SK-N-SH (cell line): ENCODE measurements at regions not wholly inside any gene's neighbourhood (a gene's known extent, or its start where the extent isn't known, plus 50 kb on each side); places are given as distances from the start of the nearest gene placed in this dataset.

Experiments used
- CTCF ChIA-PET: fragments of 300-600, 350-600 bp; formaldehyde crosslinking; extraction: SDS; loops from one replicate; lab custom pipeline; 2021; lab: Yijun Ruan, JAX
- POLR2A ChIA-PET: fragments of 350-600 bp; sonication (Branson Sonifier 250); formaldehyde crosslinking; extraction: SDS; loops from one replicate; lab custom pipeline; 2020; ENCODE audit warnings: antibody characterized with exemption, inconsistent platforms; lab: Yijun Ruan, JAX
- DNase-seq: peaks from one replicate; pipeline ENCODE4 v3.0.0; 2012
- H2AFZ ChIP-seq: fragments of 200-600 bp; sonication (generic); 2 replicates; pipeline ENCODE4 v1.8.1; 2016; ENCODE audit warnings: antibody characterized with exemption, mild to moderate bottlenecking, low read depth
- H3F3A ChIP-seq: fragments of 200-600 bp; sonication (generic); replicated peaks from 2 replicates; pipeline ENCODE3; 2016; ENCODE audit warnings: antibody characterized with exemption, mild to moderate bottlenecking; ENCODE audit not compliant: insufficient read depth
- H3K27ac ChIP-seq, 2 experiments: fragments of 200-500 bp in 1 of 2; fragments of 200-600 bp in 1 of 2; sonication (Bioruptor generic) in 1 of 2; sonication (generic), shearing (Covaris generic) in 1 of 2; 2 replicates each; pipeline versions ENCODE4 v1.5.1 to v1.6.1; 2014 to 2016; ENCODE audit warnings: low read depth in 2 of 2, inconsistent platforms in 1 of 2, low read length in 1 of 2, mild to moderate bottlenecking in 1 of 2, mixed read lengths in 1 of 2
- H3K27me3 ChIP-seq: fragments of 200-600 bp; sonication (generic), shearing (Covaris generic); 2 replicates; pipeline ENCODE4 v1.6.1; 2016; ENCODE audit warnings: mixed run types; ENCODE audit not compliant: insufficient read depth
- H3K36me3 ChIP-seq, 2 experiments: fragments of 200-500 bp in 1 of 2; fragments of 200-600 bp in 1 of 2; sonication (Bioruptor generic) in 1 of 2; sonication (generic) in 1 of 2; replicated peaks in 1 of 2; 2 replicates each; pipeline versions ENCODE3 to v1.5.1; 2014 to 2016; ENCODE audit warnings: low read length in 1 of 2, mild to moderate bottlenecking in 1 of 2; ENCODE audit not compliant: insufficient read depth in 2 of 2, control insufficient read depth in 1 of 2
- H3K4me1 ChIP-seq, 2 experiments: fragments of 200-500 bp in 1 of 2; fragments of 200-600 bp in 1 of 2; sonication (Bioruptor generic) in 1 of 2; sonication (generic), shearing (Covaris generic) in 1 of 2; 2 replicates each; pipeline versions ENCODE4 v1.5.1 to v1.6.1; 2014 to 2016; ENCODE audit warnings: low read depth in 1 of 2, low read length in 1 of 2, mixed run types in 1 of 2; ENCODE audit not compliant: insufficient read depth in 2 of 2, control insufficient read depth in 1 of 2
- H3K4me2 ChIP-seq: fragments of 200-600 bp; sonication (generic), shearing (Covaris generic); 2 replicates; pipeline ENCODE4 v1.6.1; 2017; ENCODE audit warnings: mixed run types
- H3K4me3 ChIP-seq, 2 experiments: fragments of 200-500 bp in 1 of 2; fragments of 200-600 bp in 1 of 2; sonication (Bioruptor generic) in 1 of 2; sonication (generic), shearing (Covaris generic) in 1 of 2; 2 replicates each; pipeline versions ENCODE4 v1.5.1 to v1.8.1; 2014 to 2016; ENCODE audit warnings: low read depth in 2 of 2, inconsistent platforms in 1 of 2, low read length in 1 of 2, mild to moderate bottlenecking in 1 of 2, mixed read lengths in 1 of 2, moderate library complexity in 1 of 2
- H3K79me2 ChIP-seq: fragments of 200-600 bp; sonication (generic); 2 replicates; pipeline ENCODE4 v1.8.1; 2017; ENCODE audit warnings: mild to moderate bottlenecking; ENCODE audit not compliant: insufficient read depth
- H3K9ac ChIP-seq: fragments of 200-600 bp; sonication (generic); 2 replicates; pipeline ENCODE4 v1.6.1; 2017; ENCODE audit warnings: mixed run types
- H3K9me2 ChIP-seq: fragments of 200-600 bp; sonication (generic); 2 replicates; pipeline ENCODE4 v1.6.1; 2017; ENCODE audit warnings: mixed run types
- H3K9me3 ChIP-seq: fragments of 200-600 bp; sonication (generic); 2 replicates; pipeline ENCODE4 v1.6.1; 2017; ENCODE audit warnings: mixed run types, mild to moderate bottlenecking, moderate library complexity
- H4K20me1 ChIP-seq: fragments of 200-600 bp; sonication (generic); 2 replicates; pipeline ENCODE4 v1.6.1; 2017; ENCODE audit warnings: mild to moderate bottlenecking, mixed run types; ENCODE audit not compliant: insufficient read depth
- CHD2 ChIP-seq: fragments of 150-350 bp; IDR thresholded peaks from 2 replicates; pipeline ENCODE4 v1.6.1; 2018; ENCODE audit warnings: low read length; ENCODE audit not compliant: partially characterized antibody
- EP300 ChIP-seq, 2 experiments: IDR thresholded peaks; 2 replicates each; pipeline versions ENCODE4 v1.4.0 to v1.6.1; 2012; ENCODE audit warnings: borderline replicate concordance in 1 of 2, low read depth in 1 of 2, low read length in 1 of 2
- EZH2phosphoT487 ChIP-seq: fragments of 200-600 bp; sonication (generic); IDR thresholded peaks from 2 replicates; pipeline ENCODE4 v1.6.1; 2017; ENCODE audit warnings: low read depth, mixed run types, mild to moderate bottlenecking, antibody characterized with exemption, moderate library complexity, borderline replicate concordance
- FOXJ3 ChIP-seq: sonication (generic); formaldehyde crosslinking; IDR thresholded peaks from 2 replicates; pipeline ENCODE4 v1.5.1; 2020; ENCODE audit warnings: mild to moderate bottlenecking, missing genetic modification reagents
- MEF2A ChIP-seq: IDR thresholded peaks from 2 replicates; pipeline ENCODE4 v1.4.0; 2012; ENCODE audit warnings: low read depth, borderline replicate concordance
- NRF1 ChIP-seq: IDR thresholded peaks from 2 replicates; pipeline ENCODE4 v1.6.1; 2012; ENCODE audit warnings: low read depth, mild to moderate bottlenecking, low read length
- POLR2AphosphoS5 ChIP-seq: IDR thresholded peaks from 2 replicates; pipeline ENCODE4 v1.6.1; 2012; ENCODE audit warnings: low read depth, low read length
- RAD21 ChIP-seq: IDR thresholded peaks from 2 replicates; pipeline ENCODE4 v1.6.1; 2012; ENCODE audit warnings: mild to moderate bottlenecking, low read length
- SIN3A ChIP-seq: IDR thresholded peaks from 2 replicates; pipeline ENCODE4 v1.6.1; 2012; ENCODE audit warnings: low read depth, mild to moderate bottlenecking, low read length, moderate library complexity, borderline replicate concordance
- SMC3 ChIP-seq: IDR thresholded peaks from 2 replicates; pipeline ENCODE4 v1.6.1; 2012; ENCODE audit warnings: low read depth, low read length, improper control_type of control experiment
- TAF1 ChIP-seq: IDR thresholded peaks from 2 replicates; pipeline ENCODE4 v1.6.1; 2012; ENCODE audit warnings: low read depth, mild to moderate bottlenecking, low read length, moderate library complexity, borderline replicate concordance
- TCF12 ChIP-seq: IDR thresholded peaks from 2 replicates; pipeline ENCODE4 v1.4.0; 2012
- TEAD4 ChIP-seq: IDR thresholded peaks from 2 replicates; pipeline ENCODE4 v1.4.0; 2012; ENCODE audit warnings: mild to moderate bottlenecking, borderline replicate concordance; ENCODE audit not compliant: insufficient read depth
- WGBS: methylation state at CpG from one replicate; pipeline ENCODE4 v1.1.6; 2017; ENCODE audit warnings: low lambda C conversion rate; 5-methylcytosine and 5-hydroxymethylcytosine counted together
- TF ChIP-seq, protein P1 (sequence below): IDR thresholded peaks from 2 replicates; pipeline ENCODE4; 2012
- TF ChIP-seq, protein P2 (sequence below): IDR thresholded peaks from 2 replicates; pipeline ENCODE4 v1.6.1; 2012; ENCODE audit warnings: mild to moderate bottlenecking, low read depth, low read length, moderate library complexity
- TF ChIP-seq, protein P3 (sequence below): IDR thresholded peaks from 2 replicates; pipeline ENCODE4 v1.4.0; 2012; ENCODE audit warnings: low read depth, borderline replicate concordance

DNA sequence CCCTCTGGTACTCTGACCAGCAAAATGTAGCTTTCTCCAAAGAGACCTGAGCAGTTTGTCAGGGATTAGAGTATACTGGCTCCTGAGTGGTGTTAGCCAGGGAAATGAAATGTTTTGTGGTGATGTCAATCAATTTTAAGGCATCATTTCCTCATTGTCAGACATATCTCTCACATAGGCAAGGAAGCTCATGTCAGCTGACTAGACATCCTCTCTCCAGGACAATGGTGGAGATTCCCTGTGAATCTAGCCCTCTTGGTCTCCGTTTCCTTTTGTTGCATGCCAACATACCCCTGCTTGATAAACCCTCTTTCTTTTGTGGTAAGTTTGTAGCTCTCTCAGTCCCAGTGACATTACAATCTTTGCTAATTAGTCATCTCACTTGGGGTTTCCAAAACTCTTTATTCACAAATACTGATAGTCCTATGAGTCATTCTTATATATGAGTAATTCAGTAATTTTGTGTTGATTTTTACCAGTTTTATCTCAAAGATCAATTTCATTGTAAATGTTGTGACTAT, 135.6 kb upstream of the PTPRK start (continued):
- TF ChIP-seq, protein P1, sequence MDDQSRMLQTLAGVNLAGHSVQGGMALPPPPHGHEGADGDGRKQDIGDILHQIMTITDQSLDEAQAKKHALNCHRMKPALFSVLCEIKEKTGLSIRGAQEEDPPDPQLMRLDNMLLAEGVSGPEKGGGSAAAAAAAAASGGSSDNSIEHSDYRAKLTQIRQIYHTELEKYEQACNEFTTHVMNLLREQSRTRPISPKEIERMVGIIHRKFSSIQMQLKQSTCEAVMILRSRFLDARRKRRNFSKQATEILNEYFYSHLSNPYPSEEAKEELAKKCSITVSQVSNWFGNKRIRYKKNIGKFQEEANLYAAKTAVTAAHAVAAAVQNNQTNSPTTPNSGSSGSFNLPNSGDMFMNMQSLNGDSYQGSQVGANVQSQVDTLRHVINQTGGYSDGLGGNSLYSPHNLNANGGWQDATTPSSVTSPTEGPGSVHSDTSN, result peak; percentile 64
- TF ChIP-seq SMC3 (no peak), TEAD4 (peak; percentile 54; the same call in 1 of the 2 replicates), NRF1 (no peak), TCF12 (peak; percentile 69)

DNA sequence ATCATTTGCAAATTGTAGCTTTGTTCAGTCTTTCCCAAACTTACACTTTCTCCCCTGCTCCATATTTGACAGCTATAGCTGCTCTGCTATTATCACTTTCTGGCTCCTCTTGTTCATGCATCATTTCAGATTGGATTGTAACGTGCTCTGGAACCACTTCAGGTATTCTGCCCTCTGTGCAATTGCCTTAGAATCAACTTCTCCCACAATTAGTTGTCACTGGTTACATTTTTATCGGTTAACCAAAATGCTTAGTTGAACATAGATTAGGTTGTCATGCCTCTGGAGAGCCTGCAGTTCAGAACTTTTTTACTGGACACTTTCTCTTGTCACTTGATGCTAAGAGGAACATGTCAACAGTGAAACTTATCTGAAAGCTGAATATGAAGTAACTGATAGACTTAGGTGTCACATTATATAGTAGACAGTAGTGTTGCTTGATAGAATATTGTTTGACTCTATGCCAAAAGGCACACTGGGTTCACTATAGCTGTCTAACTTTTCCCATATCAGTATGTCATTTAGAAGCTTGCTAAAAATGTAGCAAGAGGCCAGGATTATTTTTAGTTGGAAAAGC, 127.7 kb upstream of the PTPRK start:
- Histone ChIP-seq H3K27ac (no peak overlapping the region), H3K9me2 (no peaks in the 10 kb centered on the region), H3K36me3 (peaks cover 0 to 3% of the 10 kb centered on the region in 2 experiments), H3K4me1 (no peaks in the 10 kb centered on the region), H3K4me3 (no peak overlapping the region), H3K9ac (no peak overlapping the region), H3K27me3 (no peaks in the 10 kb centered on the region), H2AFZ (no peak overlapping the region), H3K79me2 (no peaks in the 10 kb centered on the region), H3K9me3 (no peaks in the 10 kb centered on the region), H4K20me1 (no peaks in the 10 kb centered on the region), H3K4me2 (no peak overlapping the region), H3F3A (no peaks in the 10 kb centered on the region)
- TF ChIP-seq TAF1 (no peak), FOXJ3 (no peak), RAD21 (no peak), CHD2 (no peak), POLR2AphosphoS5 (no peak), SIN3A (no peak), EP300 (IDR thresholded peaks at IDR 0.05; ENCODE audit: borderline replicate concordance in 1 of 2, low read depth in 1 of 2, low read length in 1 of 2) (no peak), EZH2phosphoT487 (no peak), MEF2A (no peak)
- TF ChIP-seq, protein P2, sequence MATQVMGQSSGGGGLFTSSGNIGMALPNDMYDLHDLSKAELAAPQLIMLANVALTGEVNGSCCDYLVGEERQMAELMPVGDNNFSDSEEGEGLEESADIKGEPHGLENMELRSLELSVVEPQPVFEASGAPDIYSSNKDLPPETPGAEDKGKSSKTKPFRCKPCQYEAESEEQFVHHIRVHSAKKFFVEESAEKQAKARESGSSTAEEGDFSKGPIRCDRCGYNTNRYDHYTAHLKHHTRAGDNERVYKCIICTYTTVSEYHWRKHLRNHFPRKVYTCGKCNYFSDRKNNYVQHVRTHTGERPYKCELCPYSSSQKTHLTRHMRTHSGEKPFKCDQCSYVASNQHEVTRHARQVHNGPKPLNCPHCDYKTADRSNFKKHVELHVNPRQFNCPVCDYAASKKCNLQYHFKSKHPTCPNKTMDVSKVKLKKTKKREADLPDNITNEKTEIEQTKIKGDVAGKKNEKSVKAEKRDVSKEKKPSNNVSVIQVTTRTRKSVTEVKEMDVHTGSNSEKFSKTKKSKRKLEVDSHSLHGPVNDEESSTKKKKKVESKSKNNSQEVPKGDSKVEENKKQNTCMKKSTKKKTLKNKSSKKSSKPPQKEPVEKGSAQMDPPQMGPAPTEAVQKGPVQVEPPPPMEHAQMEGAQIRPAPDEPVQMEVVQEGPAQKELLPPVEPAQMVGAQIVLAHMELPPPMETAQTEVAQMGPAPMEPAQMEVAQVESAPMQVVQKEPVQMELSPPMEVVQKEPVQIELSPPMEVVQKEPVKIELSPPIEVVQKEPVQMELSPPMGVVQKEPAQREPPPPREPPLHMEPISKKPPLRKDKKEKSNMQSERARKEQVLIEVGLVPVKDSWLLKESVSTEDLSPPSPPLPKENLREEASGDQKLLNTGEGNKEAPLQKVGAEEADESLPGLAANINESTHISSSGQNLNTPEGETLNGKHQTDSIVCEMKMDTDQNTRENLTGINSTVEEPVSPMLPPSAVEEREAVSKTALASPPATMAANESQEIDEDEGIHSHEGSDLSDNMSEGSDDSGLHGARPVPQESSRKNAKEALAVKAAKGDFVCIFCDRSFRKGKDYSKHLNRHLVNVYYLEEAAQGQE, result no peak
- TF ChIP-seq, protein P3, sequence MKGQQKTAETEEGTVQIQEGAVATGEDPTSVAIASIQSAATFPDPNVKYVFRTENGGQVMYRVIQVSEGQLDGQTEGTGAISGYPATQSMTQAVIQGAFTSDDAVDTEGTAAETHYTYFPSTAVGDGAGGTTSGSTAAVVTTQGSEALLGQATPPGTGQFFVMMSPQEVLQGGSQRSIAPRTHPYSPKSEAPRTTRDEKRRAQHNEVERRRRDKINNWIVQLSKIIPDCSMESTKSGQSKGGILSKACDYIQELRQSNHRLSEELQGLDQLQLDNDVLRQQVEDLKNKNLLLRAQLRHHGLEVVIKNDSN, result no peak
- DNase-seq, result no peak
- POLR2A ChIA-PET, result no interaction called here
- WGBS, result 87% methylated on average over 2 of the region's 2 CpGs
- CTCF ChIA-PET, result no interaction called here
